GM12878 (cell line): ENCODE measurements at regions not wholly inside any gene's neighbourhood (a gene's known extent, or its start where the extent isn't known, plus 50 kb on each side); places are given as distances from the start of the nearest gene placed in this dataset.

Source experiments
- ATAC-seq: fragments of 200-7000 bp; cut with Tn5 transposase; 3 replicates; pipeline ENCODE4 v1.9.1; 2020; ENCODE audit warnings: mild to moderate bottlenecking, moderate library complexity
- BruUV-seq: library from RNA; stranded (reverse); fragments of 400-500 nt; replicated peaks from 2 replicates; lab custom pipeline; 2021; lab: Mats Ljungman, UMichigan
- CTCF ChIA-PET: fragments of 300-600 bp; sonication (Branson Sonifier 250); formaldehyde crosslinking; extraction: SDS; loops from one replicate; lab custom pipeline; 2021; ENCODE audit warnings: inconsistent platforms; lab: Yijun Ruan, JAX
- POLR2A ChIA-PET: fragments of 350-600 bp; formaldehyde crosslinking; extraction: SDS; loops from one replicate; lab custom pipeline; 2021; ENCODE audit warnings: inconsistent platforms; lab: Charles Lee
- RAD21 ChIA-PET: fragments of 300-600 bp; sonication (Branson Sonifier 250); formaldehyde crosslinking; loops from one replicate; lab custom pipeline; 2023; ENCODE audit warnings: antibody characterized with exemption; ENCODE audit not compliant: unreplicated experiment; lab: Charles Lee
- SMC1A ChIA-PET: fragments of 300-600 bp; sonication (Branson Sonifier 250); formaldehyde crosslinking; loops from one replicate; lab custom pipeline; 2023; ENCODE audit not compliant: unreplicated experiment, uncharacterized antibody; lab: Charles Lee
- DNase-seq: peaks from one replicate; pipeline ENCODE4 v3.0.0-alpha.2; 2011; ENCODE audit warnings: low read depth, low spot score
- FAIRE-seq: peaks from 3 replicates; lab custom pipeline; 2011; peaks lifted over from hg19 to GRCh38; lab: Jason Lieb, UNC
- H2AFZ ChIP-seq: 2 replicates; pipeline ENCODE4 v1.6.0; 2011; ENCODE audit warnings: low read depth, low read length, control low read depth; ENCODE audit not compliant: control insufficient read depth
- H3K27ac ChIP-seq: 2 replicates; pipeline ENCODE4 v1.5.1; 2011; ENCODE audit warnings: control low read depth; ENCODE audit not compliant: control insufficient read depth, insufficient read depth
- H3K27me3 ChIP-seq, 2 experiments: replicated peaks in 1 of 2; 2 replicates each; pipeline versions ENCODE4 v1.6.0 to v1.6.1; 2011; ENCODE audit warnings: low read length in 1 of 2; ENCODE audit not compliant: control insufficient read depth in 2 of 2, insufficient read depth in 2 of 2
- H3K36me3 ChIP-seq, 2 experiments: 2 replicates each; pipeline ENCODE4 v1.5.1; 2011; ENCODE audit warnings: low read length in 1 of 2; ENCODE audit not compliant: control insufficient read depth in 2 of 2, insufficient read depth in 2 of 2
- H3K4me1 ChIP-seq: 2 replicates; pipeline ENCODE4 v1.6.1; 2011; ENCODE audit warnings: mild to moderate bottlenecking, low read length, moderate library complexity, mixed read lengths; ENCODE audit not compliant: control insufficient read depth, insufficient read depth
- H3K4me2 ChIP-seq: 2 replicates; pipeline ENCODE4 v1.6.0; 2011; ENCODE audit warnings: control low read depth; ENCODE audit not compliant: control insufficient read depth, insufficient read depth
- H3K4me3 ChIP-seq: fragments of 200-600 bp; sonication (generic); 2 replicates; pipeline ENCODE4 v1.5.1; 2016
- H3K79me2 ChIP-seq: 2 replicates; pipeline ENCODE4 v1.6.0; 2011; ENCODE audit warnings: low read length; ENCODE audit not compliant: control insufficient read depth, insufficient read depth
- H3K9ac ChIP-seq: 2 replicates; pipeline ENCODE4 v1.8.0; 2011; ENCODE audit warnings: low read length, control low read depth, mixed read lengths; ENCODE audit not compliant: control insufficient read depth, insufficient read depth
- H3K9me3 ChIP-seq: replicated peaks from 3 replicates; pipeline ENCODE4 v1.5.1; 2011; ENCODE audit warnings: mild to moderate bottlenecking, low read length; ENCODE audit not compliant: control insufficient read depth, insufficient read depth
- H4K20me1 ChIP-seq: 2 replicates; pipeline ENCODE4 v1.6.0; 2011; ENCODE audit not compliant: control insufficient read depth, insufficient read depth
- FOXK2 ChIP-seq: fragments of 450-650 bp; IDR thresholded peaks from 2 replicates; pipeline ENCODE4 v1.6.1; 2017; ENCODE audit warnings: mild to moderate bottlenecking, moderate library complexity
- POLR2A ChIP-seq: IDR thresholded peaks from 2 replicates; pipeline ENCODE4 v1.6.1; 2011; ENCODE audit warnings: low read depth, mild to moderate bottlenecking, low read length
- RB1 ChIP-seq: fragments of 450-650 bp; formaldehyde crosslinking; IDR thresholded peaks from 2 replicates; pipeline ENCODE4 v1.6.1; 2017; ENCODE audit warnings: mild to moderate bottlenecking, borderline replicate concordance
- SPI1 ChIP-seq: IDR thresholded peaks from 2 replicates; pipeline ENCODE4 v1.6.1; 2011; ENCODE audit warnings: low read depth, mild to moderate bottlenecking, low read length, moderate library complexity, borderline replicate concordance; ENCODE audit not compliant: insufficient read depth
- ZNF384 ChIP-seq: IDR thresholded peaks from 2 replicates; pipeline ENCODE4 v1.6.1; 2012; ENCODE audit warnings: low read depth, mild to moderate bottlenecking, low read length, improper control_type of control experiment, borderline replicate concordance
- WGBS: methylation state at CpG from one replicate; pipeline ENCODE4 v1.1.6; 2016; ENCODE audit warnings: low lambda C conversion rate; ENCODE audit not compliant: insufficient replicate concordance, insufficient coverage; ENCODE audit errors: missing lambda C conversion rate; 5-methylcytosine and 5-hydroxymethylcytosine counted together
- in situ Hi-C: fragments of 300-500 bp; cut with MboI; formaldehyde crosslinking; loops from 9 replicates; pipeline ENCODE4 v1.14.3; 2018; ENCODE audit warnings: mixed read lengths
- intact Hi-C: fragments of 100-400 bp; cut with micrococcal nuclease; formaldehyde crosslinking; loops from one replicate; pipeline ENCODE4 v1.14.2; 2022; ENCODE audit not compliant: unreplicated experiment
- TF ChIP-seq, protein P1 (sequence below): fragments of 450-650 bp; IDR thresholded peaks from 2 replicates; pipeline ENCODE4 v1.6.1; 2017; ENCODE audit warnings: mild to moderate bottlenecking

DNA sequence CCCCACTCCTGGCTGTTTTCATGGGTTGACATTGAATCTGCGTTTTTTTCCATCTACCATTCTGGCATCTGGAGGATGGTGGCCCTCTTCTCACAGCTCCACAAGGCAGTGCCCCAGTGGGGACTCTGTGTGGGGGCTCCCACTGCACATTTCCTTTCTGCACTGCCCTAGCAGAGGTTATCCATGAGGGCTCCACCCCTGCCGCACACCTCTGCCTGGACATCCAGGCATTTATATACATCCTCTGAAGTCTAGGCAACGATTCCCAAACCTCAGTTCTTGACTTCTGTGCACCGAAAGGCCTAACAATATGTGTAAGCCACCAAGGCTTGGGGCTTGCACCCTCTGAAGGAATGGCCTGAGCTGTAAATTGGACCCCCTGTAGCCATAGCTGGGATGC lies 147.9 kb upstream of the FMN2 start:
- POLR2A ChIA-PET, result no interaction called here
- in situ Hi-C loops, result no loop called here
- H3K79me2 ChIP-seq, result no peaks in the 10 kb centered on the region

DNA sequence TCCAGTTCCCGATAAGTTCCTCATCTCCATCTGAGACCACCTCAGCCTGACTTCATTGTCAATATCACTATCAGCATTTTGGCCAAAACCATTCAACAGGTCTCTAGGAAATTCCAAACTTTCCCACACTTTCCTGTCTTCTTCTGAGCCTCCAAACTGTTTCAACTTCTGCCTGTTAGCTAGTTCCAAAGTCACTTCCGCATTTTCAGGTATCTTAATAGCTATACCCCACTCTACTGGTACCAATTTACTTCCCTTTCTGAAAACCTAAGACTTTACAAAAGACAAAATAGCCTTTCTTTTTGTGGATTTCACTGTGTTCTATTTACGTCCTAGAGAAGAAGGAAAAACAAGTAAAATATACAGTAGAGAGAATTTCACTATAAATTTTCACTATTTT lies 147.0 kb upstream of the FMN2 start:
- ChIA-PET RAD21 (no interaction called here), SMC1A (interaction anchor here (0.6 to 1.3 kb wide), 3 partner anchors 8 to 59 kb away, joined by 3 read pairs; no protein-coding TSS in a partner anchor), POLR2A (no interaction called here), CTCF (interaction anchor here (0.7 kb wide), 1 partner anchor 1155 kb away, joined by 3 read pairs; no protein-coding TSS in a partner anchor)
- no peak for FAIRE-seq
- Histone ChIP-seq H3K36me3 (no peaks in the 10 kb centered on the region), H3K4me1 (no peaks in the 10 kb centered on the region), H3K79me2 (no peaks in the 10 kb centered on the region), H2AFZ (no peak overlapping the region), H3K27ac (no peak overlapping the region), H3K4me2 (no peak overlapping the region), H4K20me1 (no peaks in the 10 kb centered on the region), H3K9me3 (no peaks in the 10 kb centered on the region; the same call in 2 of the 3 replicates), H3K27me3 (no peaks in the 10 kb centered on the region), H3K9ac (no peak overlapping the region), H3K4me3 (no peak overlapping the region)
- intact Hi-C loops, result no loop called here
- no peak for DNase-seq
- ATAC-seq, result no peak
- 2% methylated on average over 3 of the region's 3 CpGs for WGBS
- no TSS peak for BruUV-seq
- TF ChIP-seq RB1 (no peak), SPI1 (peak; percentile 46; the same call in 1 of the 2 replicates)
- in situ Hi-C loops, result no loop called here

More for the DNA sequence above, 147.9 kb upstream of the FMN2 start:
- H2AFZ ChIP-seq, result no peak overlapping the region
- H3K4me2 ChIP-seq, result no peak overlapping the region
- ATAC-seq (no peak), FAIRE-seq (no peak), DNase-seq (no peak)
- RAD21 ChIA-PET, result no interaction called here
- no peaks in the 10 kb centered on the region; the same call in 2 of the 3 replicates for H3K9me3 ChIP-seq
- SMC1A ChIA-PET, result no interaction called here
- CTCF ChIA-PET, result interaction anchor here (0.7 kb wide), 1 partner anchor 1154 kb away, joined by 3 read pairs; no protein-coding TSS in a partner anchor
- no peaks in the 10 kb centered on the region for H4K20me1 ChIP-seq
- H3K4me3 ChIP-seq, result no peak overlapping the region
- H3K9ac ChIP-seq, result no peak overlapping the region
- no peak for TF ChIP-seq POLR2A
- no peak for TF ChIP-seq FOXK2
- TF ChIP-seq, protein P1, sequence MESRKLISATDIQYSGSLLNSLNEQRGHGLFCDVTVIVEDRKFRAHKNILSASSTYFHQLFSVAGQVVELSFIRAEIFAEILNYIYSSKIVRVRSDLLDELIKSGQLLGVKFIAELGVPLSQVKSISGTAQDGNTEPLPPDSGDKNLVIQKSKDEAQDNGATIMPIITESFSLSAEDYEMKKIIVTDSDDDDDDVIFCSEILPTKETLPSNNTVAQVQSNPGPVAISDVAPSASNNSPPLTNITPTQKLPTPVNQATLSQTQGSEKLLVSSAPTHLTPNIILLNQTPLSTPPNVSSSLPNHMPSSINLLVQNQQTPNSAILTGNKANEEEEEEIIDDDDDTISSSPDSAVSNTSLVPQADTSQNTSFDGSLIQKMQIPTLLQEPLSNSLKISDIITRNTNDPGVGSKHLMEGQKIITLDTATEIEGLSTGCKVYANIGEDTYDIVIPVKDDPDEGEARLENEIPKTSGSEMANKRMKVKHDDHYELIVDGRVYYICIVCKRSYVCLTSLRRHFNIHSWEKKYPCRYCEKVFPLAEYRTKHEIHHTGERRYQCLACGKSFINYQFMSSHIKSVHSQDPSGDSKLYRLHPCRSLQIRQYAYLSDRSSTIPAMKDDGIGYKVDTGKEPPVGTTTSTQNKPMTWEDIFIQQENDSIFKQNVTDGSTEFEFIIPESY, result no peak
- no peak for TF ChIP-seq ZNF384
- H3K36me3 ChIP-seq, result no peaks in the 10 kb centered on the region
- 34% methylated on average over 4 of the region's 4 CpGs for WGBS
- no peaks in the 10 kb centered on the region for H3K27me3 ChIP-seq
- H3K4me1 ChIP-seq, result no peaks in the 10 kb centered on the region
- H3K27ac ChIP-seq, result no peak overlapping the region
- intact Hi-C loops, result no loop called here
- no TSS peak for BruUV-seq
